Stimulated activated memory B cell treated with anti-CD40 and anti-IgM and Interleukin-4, amounts not matched to agents 10 μg/mL and 1 μg/mL and 100 μg/mL, for 72 hours (primary cell): ENCODE measurements at regions not wholly inside any gene's neighbourhood (a gene's known extent, or its start where the extent isn't known, plus 50 kb on each side); places are given as distances from the start of the nearest gene placed in this dataset.
"Not testable (repeated sequence)": the region's sequence is repeated elsewhere in the genome, so short reads cannot be mapped to it uniquely, and the experiment has no call there.

ENCODE experiments used
- ATAC-seq: fragments of 150-1000 bp; cut with Tn5 transposase; 2 replicates; pipeline ENCODE4 v1.10.0; 2021
- H3K27ac Mint-ChIP-seq: one replicate; pipeline ENCODE4 v1.8.0; 2022; ENCODE audit warnings: mild to moderate bottlenecking, mixed read lengths
- H3K27me3 Mint-ChIP-seq: one replicate; pipeline ENCODE4 v1.8.0; 2022; ENCODE audit warnings: mixed read lengths
- H3K36me3 Mint-ChIP-seq: one replicate; pipeline ENCODE4 v1.8.0; 2022; ENCODE audit warnings: mixed read lengths
- H3K4me1 Mint-ChIP-seq: one replicate; pipeline ENCODE4 v1.8.0; 2022; ENCODE audit warnings: mixed read lengths
- H3K4me3 Mint-ChIP-seq: one replicate; pipeline ENCODE4 v1.8.0; 2022; ENCODE audit warnings: mild to moderate bottlenecking, moderate library complexity, mixed read lengths
- H3K9me3 Mint-ChIP-seq: one replicate; pipeline ENCODE4 v1.8.0; 2022; ENCODE audit warnings: mixed read lengths

- no peak overlapping the region for H3K4me3 Mint-ChIP-seq
- no peak overlapping the region for H3K27ac Mint-ChIP-seq
- no peaks in the 10 kb centered on the region for H3K4me1 Mint-ChIP-seq
- peaks cover 8% of the 10 kb centered on the region for H3K27me3 Mint-ChIP-seq
- no peak for ATAC-seq
- no peaks in the 10 kb centered on the region for H3K9me3 Mint-ChIP-seq
- no peaks in the 10 kb centered on the region for H3K36me3 Mint-ChIP-seq
Observed at GRCh38 chr4:86497980-86498862, 95.9 kb upstream of the PTPN13 start.

DNA sequence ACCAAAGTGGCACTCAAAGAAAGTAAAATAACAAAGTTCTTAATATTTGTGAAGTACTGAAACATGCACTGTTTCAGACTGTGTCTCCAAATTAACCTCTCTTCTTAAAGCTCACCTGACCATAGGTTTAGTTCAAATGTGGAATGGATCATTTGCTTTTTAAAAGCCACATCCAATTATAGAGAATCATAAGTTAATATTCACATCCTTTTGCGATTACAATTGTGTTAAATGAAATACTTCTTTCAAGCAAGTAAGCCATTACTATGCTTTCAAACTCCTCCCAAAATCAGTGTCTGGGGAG is 95.3 kb upstream of the PTPN13 start:
- peaks cover 7% of the 10 kb centered on the region for H3K27me3 Mint-ChIP-seq
- no peaks in the 10 kb centered on the region for H3K9me3 Mint-ChIP-seq
- no peak for ATAC-seq
- H3K4me3 Mint-ChIP-seq: no peak overlapping the region
- no peak overlapping the region for H3K27ac Mint-ChIP-seq
- no peaks in the 10 kb centered on the region for H3K36me3 Mint-ChIP-seq
- no peaks in the 10 kb centered on the region for H3K4me1 Mint-ChIP-seq

GRCh38 chr4:86500527-86500926 is 93.6 kb upstream of the PTPN13 start:
- H3K4me1 Mint-ChIP-seq: no peaks in the 10 kb centered on the region
- H3K9me3 Mint-ChIP-seq: no peaks in the 10 kb centered on the region
- no peaks in the 10 kb centered on the region for H3K27me3 Mint-ChIP-seq
- H3K4me3 Mint-ChIP-seq: no peak overlapping the region
- no peak for ATAC-seq
- no peak overlapping the region for H3K27ac Mint-ChIP-seq
- H3K36me3 Mint-ChIP-seq: no peaks in the 10 kb centered on the region

DNA sequence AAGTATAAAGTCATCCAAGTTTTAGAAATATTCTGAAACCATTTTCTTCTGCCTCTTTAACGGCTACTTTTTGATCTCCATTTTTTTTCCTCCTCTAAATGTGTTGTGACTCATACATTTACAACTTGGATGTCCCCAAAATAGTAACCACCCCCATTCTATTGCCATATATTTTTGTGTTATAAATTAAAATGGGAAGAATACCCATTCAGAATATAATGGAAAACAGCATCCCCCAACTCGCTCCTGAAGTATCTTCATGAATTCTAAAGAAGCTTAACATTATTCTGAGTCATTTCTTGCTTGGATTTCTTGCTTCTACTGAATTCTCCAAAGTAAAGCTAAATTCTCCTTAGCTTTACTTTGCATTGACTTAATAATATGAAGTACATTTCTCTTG is 92.0 kb upstream of the PTPN13 start:
- no peak overlapping the region for H3K27ac Mint-ChIP-seq
- H3K4me3 Mint-ChIP-seq: no peak overlapping the region
- H3K27me3 Mint-ChIP-seq: no peaks in the 10 kb centered on the region
- ATAC-seq: no peak
- no peaks in the 10 kb centered on the region for H3K36me3 Mint-ChIP-seq
- H3K4me1 Mint-ChIP-seq: no peaks in the 10 kb centered on the region
- H3K9me3 Mint-ChIP-seq: no peaks in the 10 kb centered on the region

- H3K4me1 Mint-ChIP-seq: no peaks in the 10 kb centered on the region
- no peak overlapping the region for H3K4me3 Mint-ChIP-seq
- ATAC-seq: no peak
- no peaks in the 10 kb centered on the region for H3K36me3 Mint-ChIP-seq
- peaks cover 3% of the 10 kb centered on the region for H3K9me3 Mint-ChIP-seq
- H3K27ac Mint-ChIP-seq: no peak overlapping the region
- H3K27me3 Mint-ChIP-seq: no peaks in the 10 kb centered on the region
Observed at GRCh38 chr4:86506591-86506990, 87.5 kb upstream of the PTPN13 start.

GRCh38 chr4:86508436-86508835 is 85.7 kb upstream of the PTPN13 start:
- no peak for ATAC-seq
- Mint-ChIP-seq H3K27ac (no peak overlapping the region), H3K9me3 (peaks cover 3% of the 10 kb centered on the region), H3K27me3 (no peaks in the 10 kb centered on the region), H3K4me1 (no peaks in the 10 kb centered on the region), H3K36me3 (no peaks in the 10 kb centered on the region), H3K4me3 (no peak overlapping the region)

DNA sequence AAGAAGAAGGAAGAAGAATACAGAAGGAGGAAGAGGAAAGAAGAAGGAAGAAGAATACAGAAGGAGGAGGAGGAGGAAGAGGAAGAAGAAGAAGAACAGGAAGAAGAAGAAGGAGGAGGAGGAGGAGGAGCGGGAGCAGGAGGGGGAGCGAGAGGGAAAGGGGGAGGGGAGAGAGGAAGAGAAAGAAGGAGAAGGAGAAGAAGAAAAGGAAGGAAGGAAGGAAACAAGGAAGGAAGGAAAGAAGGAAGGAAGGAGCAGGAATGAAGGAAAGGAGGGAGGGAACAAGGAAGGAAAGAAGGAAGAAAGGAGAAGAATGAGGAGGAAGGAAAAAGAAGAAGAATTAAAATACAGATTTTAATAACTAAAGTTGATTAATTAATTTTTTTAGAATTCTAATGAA is 82.5 kb upstream of the PTPN13 start:
- no peaks in the 10 kb centered on the region for H3K4me1 Mint-ChIP-seq
- no peaks in the 10 kb centered on the region for H3K36me3 Mint-ChIP-seq
- no peaks in the 10 kb centered on the region for H3K27me3 Mint-ChIP-seq
- no peak overlapping the region for H3K27ac Mint-ChIP-seq
- no peak overlapping the region for H3K4me3 Mint-ChIP-seq
- ATAC-seq: no peak
- H3K9me3 Mint-ChIP-seq: peaks cover 7% of the 10 kb centered on the region

GRCh38 chr4:86512631-86513030 is 81.5 kb upstream of the PTPN13 start:
- no peaks in the 10 kb centered on the region for H3K36me3 Mint-ChIP-seq
- H3K27me3 Mint-ChIP-seq: no peaks in the 10 kb centered on the region
- ATAC-seq: no peak
- H3K27ac Mint-ChIP-seq: no peak overlapping the region
- no peaks in the 10 kb centered on the region for H3K4me1 Mint-ChIP-seq
- H3K4me3 Mint-ChIP-seq: no peak overlapping the region
- peaks cover 7% of the 10 kb centered on the region for H3K9me3 Mint-ChIP-seq

DNA sequence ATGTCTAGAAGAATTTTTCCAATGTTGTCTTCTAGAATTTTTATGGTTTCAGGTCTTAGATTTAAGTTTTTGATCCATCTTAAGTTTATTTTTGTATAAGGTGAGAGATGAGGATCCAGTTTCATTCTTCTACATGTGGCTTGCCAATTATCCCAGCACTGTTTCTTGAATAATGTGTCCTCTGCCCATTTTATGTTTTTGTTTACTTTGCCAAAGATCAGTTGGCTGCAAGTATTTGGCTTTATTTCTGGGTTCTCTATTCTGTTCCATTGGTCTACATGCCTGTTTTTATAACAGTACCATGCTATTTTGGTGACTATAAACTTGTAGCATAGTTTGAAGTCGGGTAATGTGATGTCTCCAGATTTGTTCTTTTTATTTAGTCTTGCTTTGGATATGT is 78.2 kb upstream of the PTPN13 start:
- not testable (repeated sequence) for H3K4me1 Mint-ChIP-seq, H3K36me3 Mint-ChIP-seq, ATAC-seq, H3K27ac Mint-ChIP-seq, H3K4me3 Mint-ChIP-seq
- Mint-ChIP-seq H3K9me3 (peaks cover 19% of the 10 kb centered on the region), H3K27me3 (peaks cover 24% of the 10 kb centered on the region)

- Mint-ChIP-seq H3K9me3 (peaks cover 27% of the 10 kb centered on the region), H3K27me3 (peaks cover 56% of the 10 kb centered on the region), H3K4me1 (no peaks in the 10 kb centered on the region), H3K4me3 (no peak overlapping the region), H3K27ac (no peak overlapping the region), H3K36me3 (no peaks in the 10 kb centered on the region)
- ATAC-seq: no peak
Observed at GRCh38 chr4:86521373-86521969, 72.6 kb upstream of the PTPN13 start.

DNA sequence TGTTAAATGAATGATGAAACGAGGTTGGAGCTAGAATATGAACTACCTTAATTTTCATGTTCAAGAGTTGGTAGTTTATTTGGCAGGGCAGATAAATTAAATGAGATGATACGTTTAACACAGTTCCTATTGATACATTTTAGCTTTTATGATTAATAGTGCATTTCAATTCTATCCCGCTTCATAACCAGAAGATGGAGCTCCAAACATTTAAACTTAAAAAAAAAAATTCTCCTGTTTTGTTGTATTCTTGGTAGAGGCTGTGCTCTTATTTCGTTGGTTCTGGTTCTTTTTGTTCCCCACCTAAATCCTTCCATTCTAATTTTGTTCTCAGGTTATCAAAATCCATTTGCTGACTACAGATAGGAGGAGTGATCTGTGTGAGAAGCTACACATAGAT is 71.8 kb upstream of the PTPN13 start:
- Mint-ChIP-seq H3K4me3 (no peak overlapping the region), H3K36me3 (no peaks in the 10 kb centered on the region), H3K27me3 (peaks cover 56% of the 10 kb centered on the region), H3K9me3 (peaks cover 27% of the 10 kb centered on the region), H3K4me1 (no peaks in the 10 kb centered on the region), H3K27ac (no peak overlapping the region)
- ATAC-seq: no peak

DNA sequence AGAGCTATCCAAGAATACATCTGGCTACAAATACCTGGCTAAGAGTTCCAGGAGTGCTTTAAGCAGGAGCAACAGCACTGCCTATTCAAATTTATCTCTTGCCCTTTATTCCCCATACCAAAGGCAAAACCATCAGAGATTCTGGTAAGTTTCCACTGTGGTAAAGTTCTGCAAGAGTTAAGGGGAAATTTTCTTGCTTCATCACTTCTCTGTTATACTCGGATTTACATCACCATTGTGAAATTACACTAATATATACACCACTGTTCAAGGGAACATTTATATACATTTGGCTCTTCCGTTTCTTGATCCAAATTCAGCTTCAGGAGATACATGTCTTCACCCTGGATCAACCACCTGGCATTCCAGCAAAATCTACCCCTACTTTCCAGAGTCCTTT is 70.8 kb upstream of the PTPN13 start:
- Mint-ChIP-seq H3K27me3 (peaks cover 49% of the 10 kb centered on the region), H3K9me3 (peaks cover 26% of the 10 kb centered on the region), H3K4me3 (no peak overlapping the region), H3K27ac (no peak overlapping the region), H3K4me1 (no peaks in the 10 kb centered on the region), H3K36me3 (no peaks in the 10 kb centered on the region)
- no peak for ATAC-seq

GRCh38 chr4:86527713-86528112 is 66.4 kb upstream of the PTPN13 start:
- H3K4me1 Mint-ChIP-seq: not testable (repeated sequence)

GRCh38 chr4:86529436-86529835 is 64.7 kb upstream of the PTPN13 start:
- H3K4me1 Mint-ChIP-seq: no peaks in the 10 kb centered on the region
- no peak overlapping the region for H3K27ac Mint-ChIP-seq
- no peak overlapping the region for H3K4me3 Mint-ChIP-seq
- no peaks in the 10 kb centered on the region for H3K36me3 Mint-ChIP-seq
- no peak for ATAC-seq
- peaks cover under 1% of the 10 kb centered on the region for H3K9me3 Mint-ChIP-seq
- H3K27me3 Mint-ChIP-seq: peaks cover 6% of the 10 kb centered on the region

More at GRCh38 chr4:86527713-86528112, 66.4 kb upstream of the PTPN13 start:
- ATAC-seq, H3K27ac Mint-ChIP-seq, H3K4me3 Mint-ChIP-seq, H3K36me3 Mint-ChIP-seq, H3K9me3 Mint-ChIP-seq: not testable (repeated sequence)
- peaks cover 21% of the 10 kb centered on the region for H3K27me3 Mint-ChIP-seq

- Mint-ChIP-seq H3K27me3 (peaks cover 6% of the 10 kb centered on the region), H3K36me3 (no peaks in the 10 kb centered on the region), H3K27ac (no peak overlapping the region), H3K9me3 (no peaks in the 10 kb centered on the region), H3K4me3 (no peak overlapping the region), H3K4me1 (no peaks in the 10 kb centered on the region)
- no peak for ATAC-seq
Observed at GRCh38 chr4:86530183-86530582, 63.9 kb upstream of the PTPN13 start.

DNA sequence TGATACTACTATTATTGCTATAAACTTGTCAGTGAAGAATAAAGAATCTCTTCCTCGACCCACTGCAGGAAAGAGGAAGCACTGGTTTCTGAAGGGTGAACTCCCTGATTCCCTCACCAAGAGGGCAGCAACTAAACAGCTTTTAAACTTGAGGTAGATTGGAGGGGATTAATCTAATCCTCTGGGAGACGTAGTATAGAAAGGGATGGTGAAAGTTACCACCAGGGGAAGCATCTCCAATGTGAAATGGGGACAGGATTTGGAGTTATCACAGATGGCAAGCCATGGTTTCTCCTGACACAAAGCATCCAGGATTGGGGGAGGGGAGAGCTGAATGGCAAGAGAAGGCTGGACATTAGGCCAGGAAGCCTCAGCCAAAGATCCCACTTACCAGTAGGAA is 62.7 kb upstream of the PTPN13 start:
- no peak overlapping the region for H3K27ac Mint-ChIP-seq
- no peaks in the 10 kb centered on the region for H3K4me1 Mint-ChIP-seq
- no peak overlapping the region for H3K4me3 Mint-ChIP-seq
- peaks cover 6% of the 10 kb centered on the region for H3K27me3 Mint-ChIP-seq
- no peaks in the 10 kb centered on the region for H3K9me3 Mint-ChIP-seq
- ATAC-seq: no peak
- no peaks in the 10 kb centered on the region for H3K36me3 Mint-ChIP-seq
